PFSK-1 (cell line): ENCODE measurements at regions not wholly inside any gene's neighbourhood (a gene's known extent, or its start where the extent isn't known, plus 50 kb on each side); places are given as distances from the start of the nearest gene placed in this dataset.

ENCODE experiments used
- FOXP2 ChIP-seq: optimal IDR thresholded peaks from 2 replicates; pipeline ENCODE3; 2011; ENCODE audit warnings: borderline replicate concordance, control low read depth, inconsistent platforms; ENCODE audit not compliant: insufficient read depth; ENCODE audit errors: extremely low read length, extremely low read depth
- POLR2AphosphoS5 ChIP-seq: IDR thresholded peaks from 2 replicates; pipeline ENCODE4 v1.6.1; 2012; ENCODE audit warnings: low read depth, mild to moderate bottlenecking, control low read depth, low read length, moderate library complexity
- REST ChIP-seq, 2 experiments: IDR thresholded peaks; 2 replicates each; pipeline versions ENCODE4 v1.6.1 to v1.8.0; 2011 to 2012; ENCODE audit warnings: low read depth in 2 of 2, low read length in 2 of 2, control low read depth in 1 of 2, inconsistent platforms in 1 of 2, mild to moderate bottlenecking in 1 of 2, moderate library complexity in 1 of 2; ENCODE audit not compliant: insufficient read depth in 1 of 2
- SIN3A ChIP-seq: IDR thresholded peaks from 2 replicates; pipeline ENCODE4 v1.6.1; 2012; ENCODE audit warnings: mild to moderate bottlenecking, low read length, moderate library complexity, borderline replicate concordance; ENCODE audit not compliant: insufficient read depth
- TAF1 ChIP-seq: IDR thresholded peaks from 2 replicates; pipeline ENCODE4 v1.6.1; 2012; ENCODE audit warnings: low read length, control low read depth, borderline replicate concordance; ENCODE audit not compliant: insufficient read depth

- TF ChIP-seq SIN3A, result no peak
- TF ChIP-seq POLR2AphosphoS5, result no peak
- no peak for TF ChIP-seq REST (IDR thresholded peaks at IDR 0.05; ENCODE audit: insufficient read depth in 1 of 2, low read depth in 2 of 2, low read length in 2 of 2)
- TF ChIP-seq TAF1, result no peak
- TF ChIP-seq FOXP2, result no peak
Observed at GRCh38 chrX:20455001-20455400, 188.3 kb upstream of the RPS6KA3 start.

GRCh38 chrX:20454117-20454516, 187.4 kb upstream of the RPS6KA3 start:
- TF ChIP-seq POLR2AphosphoS5 (no peak), TAF1 (no peak), SIN3A (no peak), FOXP2 (no peak), REST (IDR thresholded peaks at IDR 0.05; ENCODE audit: insufficient read depth in 1 of 2, low read depth in 2 of 2, low read length in 2 of 2) (no peak)

DNA sequence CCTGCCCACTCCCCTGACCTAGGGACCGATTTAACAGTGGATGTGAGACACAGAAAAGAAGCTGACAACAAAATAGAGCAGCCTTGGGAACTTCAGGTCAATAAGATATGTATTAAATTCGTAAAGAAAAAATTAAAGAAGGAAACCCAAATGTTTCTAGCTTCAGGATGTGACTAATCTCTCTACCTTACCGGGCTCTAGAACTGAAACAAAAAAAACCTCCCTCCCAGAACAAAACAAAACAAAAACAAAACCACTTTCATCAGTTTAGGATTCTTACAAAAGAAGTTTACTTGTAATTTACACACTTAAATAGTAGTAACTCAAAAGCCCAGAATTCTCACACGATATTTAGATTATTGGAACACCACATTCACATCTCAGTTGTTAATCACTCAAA, 185.8 kb upstream of the RPS6KA3 start:
- TF ChIP-seq TAF1 (no peak), REST (IDR thresholded peaks at IDR 0.05; ENCODE audit: insufficient read depth in 1 of 2, low read depth in 2 of 2, low read length in 2 of 2) (no peak), POLR2AphosphoS5 (no peak), SIN3A (no peak), FOXP2 (no peak)

- TF ChIP-seq POLR2AphosphoS5 (no peak), REST (IDR thresholded peaks at IDR 0.05; ENCODE audit: insufficient read depth in 1 of 2, low read depth in 2 of 2, low read length in 2 of 2) (no peak), FOXP2 (no peak), SIN3A (no peak), TAF1 (no peak)
Observed at GRCh38 chrX:20451929-20452328, 185.2 kb upstream of the RPS6KA3 start.

GRCh38 chrX:20445109-20445508, 178.4 kb upstream of the RPS6KA3 start:
- no peak for TF ChIP-seq FOXP2
- no peak for TF ChIP-seq REST (IDR thresholded peaks at IDR 0.05; ENCODE audit: insufficient read depth in 1 of 2, low read depth in 2 of 2, low read length in 2 of 2)
- TF ChIP-seq POLR2AphosphoS5, result no peak
- no peak for TF ChIP-seq TAF1
- no peak for TF ChIP-seq SIN3A
